GM23338 (cell line): ENCODE measurements at regions not wholly inside any gene's neighbourhood (a gene's known extent, or its start where the extent isn't known, plus 50 kb on each side); places are given as distances from the start of the nearest gene placed in this dataset.

Source experiments
- ATAC-seq: fragments of 200-7000 bp; cut with Tn5 transposase; 3 replicates; pipeline ENCODE4 v1.9.1; 2020
- DNase-seq: peaks from one replicate; pipeline ENCODE4 v3.0.0-alpha.2; 2015; ENCODE audit warnings: low spot score
- H2AFZ ChIP-seq: fragments of 200-600 bp; sonication (generic); 2 replicates; pipeline ENCODE4 v1.8.0; 2016; ENCODE audit warnings: antibody characterized with exemption, mild to moderate bottlenecking, moderate library complexity
- H3F3A ChIP-seq: fragments of 200-600 bp; sonication (generic); replicated peaks from 2 replicates; pipeline ENCODE4 v1.8.0; 2017; ENCODE audit warnings: antibody characterized with exemption, mixed run types, low read depth
- H3K27ac ChIP-seq: fragments of 200-600 bp; sonication (generic); 2 replicates; pipeline ENCODE4 v1.6.1; 2016; ENCODE audit warnings: low read depth
- H3K27me3 ChIP-seq: fragments of 200-600 bp; sonication (generic); 2 replicates; pipeline ENCODE4 v1.8.0; 2016; ENCODE audit warnings: mild to moderate bottlenecking, mixed run types, moderate library complexity; ENCODE audit not compliant: insufficient read depth
- H3K36me3 ChIP-seq: fragments of 200-600 bp; sonication (generic); 2 replicates; pipeline ENCODE4 v1.8.0; 2016; ENCODE audit warnings: mild to moderate bottlenecking; ENCODE audit not compliant: insufficient read depth
- H3K4me1 ChIP-seq: fragments of 200-600 bp; sonication (generic); 2 replicates; pipeline ENCODE4 v1.8.0; 2016; ENCODE audit warnings: mild to moderate bottlenecking, moderate library complexity; ENCODE audit not compliant: insufficient read depth
- H3K4me2 ChIP-seq: fragments of 200-600 bp; sonication (generic); 2 replicates; pipeline ENCODE4 v1.7.1; 2017; ENCODE audit warnings: mixed run types
- H3K4me3 ChIP-seq: fragments of 200-600 bp; sonication (generic); 2 replicates; pipeline ENCODE4 v1.6.1; 2016; ENCODE audit warnings: mixed run types
- H3K79me2 ChIP-seq: fragments of 200-600 bp; sonication (generic); replicated peaks from 2 replicates; pipeline ENCODE4 v1.8.0; 2017; ENCODE audit warnings: mild to moderate bottlenecking; ENCODE audit not compliant: insufficient read depth
- H3K9me2 ChIP-seq: fragments of 200-600 bp; sonication (generic); 2 replicates; pipeline ENCODE4 v1.8.0; 2017; ENCODE audit not compliant: insufficient read depth
- H4K20me1 ChIP-seq: fragments of 200-600 bp; sonication (generic); replicated peaks from 2 replicates; pipeline ENCODE4 v1.8.0; 2017; ENCODE audit warnings: mild to moderate bottlenecking; ENCODE audit not compliant: insufficient read depth
- H3K27ac Mint-ChIP-seq: 2 replicates; pipeline ENCODE4 v1.8.0; 2020; ENCODE audit warnings: inconsistent platforms, mild to moderate bottlenecking, moderate library complexity, mixed read lengths
- H3K27me3 Mint-ChIP-seq: 3 replicates; pipeline ENCODE4 v1.8.0; 2022; ENCODE audit warnings: low read depth, mild to moderate bottlenecking, moderate library complexity, mixed read lengths, inconsistent platforms; ENCODE audit not compliant: insufficient read depth, poor library complexity
- H3K36me3 Mint-ChIP-seq: 3 replicates; pipeline ENCODE4 v1.8.0; 2021; ENCODE audit warnings: low read depth, mild to moderate bottlenecking, inconsistent platforms, moderate library complexity, mixed read lengths
- H3K4me1 Mint-ChIP-seq: 3 replicates; pipeline ENCODE4 v1.8.0; 2020; ENCODE audit warnings: mild to moderate bottlenecking, inconsistent platforms, mixed read lengths
- H3K4me3 Mint-ChIP-seq: 3 replicates; pipeline ENCODE4 v1.8.0; 2021; ENCODE audit warnings: moderate library complexity, mild to moderate bottlenecking, inconsistent platforms, mixed read lengths
- H3K9me3 Mint-ChIP-seq: 3 replicates; pipeline ENCODE4 v1.8.0; 2020; ENCODE audit warnings: moderate library complexity, mild to moderate bottlenecking, inconsistent platforms, mixed read lengths
- EZH2 ChIP-seq: fragments of 200-600 bp; sonication (generic); IDR thresholded peaks from one replicate; pipeline ENCODE4 v1.8.0; 2017; ENCODE audit warnings: antibody characterized with exemption, mild to moderate bottlenecking, low read depth; ENCODE audit not compliant: unreplicated experiment
- EZH2phosphoT487 ChIP-seq: fragments of 200-600 bp; sonication (generic); IDR thresholded peaks from one replicate; pipeline ENCODE4 v1.8.1; 2018; ENCODE audit warnings: antibody characterized with exemption; ENCODE audit not compliant: unreplicated experiment
- POLR2AphosphoS5 ChIP-seq: IDR thresholded peaks from 2 replicates; pipeline ENCODE4 v1.6.1; 2016; ENCODE audit warnings: antibody characterized with exemption, low read depth
- REST ChIP-seq: IDR thresholded peaks from one replicate; pipeline ENCODE4 v1.6.1; 2018; ENCODE audit warnings: antibody characterized with exemption; ENCODE audit not compliant: unreplicated experiment
- STAT1 ChIP-seq: IDR thresholded peaks from one replicate; pipeline ENCODE4 v1.6.1; 2016; ENCODE audit warnings: antibody characterized with exemption; ENCODE audit not compliant: unreplicated experiment
- ZNF114 ChIP-seq: fragments of 250-450 bp; sonication (Bioruptor Pico); IDR thresholded peaks from 2 replicates; pipeline ENCODE4 v1.5.0; 2020; ENCODE audit warnings: mild to moderate bottlenecking, moderate library complexity
- TF ChIP-seq, protein P1 (sequence below), 2 experiments: fragments of 200-600 bp in 1 of 2; sonication (generic) in 1 of 2; conservative IDR thresholded peaks; 2 replicates each; pipeline versions ENCODE4 v1.5.1 to v1.6.1; 2016 to 2017; ENCODE audit warnings: antibody characterized with exemption in 2 of 2, low read depth in 2 of 2, mild to moderate bottlenecking in 2 of 2, moderate library complexity in 1 of 2
- TF ChIP-seq, protein P2 (sequence below): fragments of 250-450 bp; sonication (Bioruptor Pico); IDR thresholded peaks from 2 replicates; pipeline ENCODE4 v1.5.0; 2020; ENCODE audit warnings: mild to moderate bottlenecking, moderate library complexity

- Histone ChIP-seq H3F3A (no peaks in the 10 kb centered on the region), H3K4me2 (no peak overlapping the region), H3K4me1 (peaks cover 7% of the 10 kb centered on the region; the same call in 1 of the 2 replicates), H3K27me3 (no peaks in the 10 kb centered on the region), H3K4me3 (no peak overlapping the region), H3K79me2 (no peaks in the 10 kb centered on the region), H3K27ac (no peak overlapping the region), H2AFZ (no peak overlapping the region), H4K20me1 (no peaks in the 10 kb centered on the region), H3K9me2 (no peaks in the 10 kb centered on the region), H3K36me3 (no peaks in the 10 kb centered on the region)
- no peaks in the 10 kb centered on the region for H3K27me3 Mint-ChIP-seq
- no peaks in the 10 kb centered on the region for H3K36me3 Mint-ChIP-seq
- peaks cover 37% of the 10 kb centered on the region for H3K4me1 Mint-ChIP-seq
- DNase-seq (no peak), ATAC-seq (no peak)
- no peak overlapping the region for H3K4me3 Mint-ChIP-seq
- TF ChIP-seq, protein P1, sequence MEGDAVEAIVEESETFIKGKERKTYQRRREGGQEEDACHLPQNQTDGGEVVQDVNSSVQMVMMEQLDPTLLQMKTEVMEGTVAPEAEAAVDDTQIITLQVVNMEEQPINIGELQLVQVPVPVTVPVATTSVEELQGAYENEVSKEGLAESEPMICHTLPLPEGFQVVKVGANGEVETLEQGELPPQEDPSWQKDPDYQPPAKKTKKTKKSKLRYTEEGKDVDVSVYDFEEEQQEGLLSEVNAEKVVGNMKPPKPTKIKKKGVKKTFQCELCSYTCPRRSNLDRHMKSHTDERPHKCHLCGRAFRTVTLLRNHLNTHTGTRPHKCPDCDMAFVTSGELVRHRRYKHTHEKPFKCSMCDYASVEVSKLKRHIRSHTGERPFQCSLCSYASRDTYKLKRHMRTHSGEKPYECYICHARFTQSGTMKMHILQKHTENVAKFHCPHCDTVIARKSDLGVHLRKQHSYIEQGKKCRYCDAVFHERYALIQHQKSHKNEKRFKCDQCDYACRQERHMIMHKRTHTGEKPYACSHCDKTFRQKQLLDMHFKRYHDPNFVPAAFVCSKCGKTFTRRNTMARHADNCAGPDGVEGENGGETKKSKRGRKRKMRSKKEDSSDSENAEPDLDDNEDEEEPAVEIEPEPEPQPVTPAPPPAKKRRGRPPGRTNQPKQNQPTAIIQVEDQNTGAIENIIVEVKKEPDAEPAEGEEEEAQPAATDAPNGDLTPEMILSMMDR (conservative IDR thresholded peaks at IDR 0.05; ENCODE audit: low read depth in 2 of 2), result no peak
- TF ChIP-seq, protein P2, sequence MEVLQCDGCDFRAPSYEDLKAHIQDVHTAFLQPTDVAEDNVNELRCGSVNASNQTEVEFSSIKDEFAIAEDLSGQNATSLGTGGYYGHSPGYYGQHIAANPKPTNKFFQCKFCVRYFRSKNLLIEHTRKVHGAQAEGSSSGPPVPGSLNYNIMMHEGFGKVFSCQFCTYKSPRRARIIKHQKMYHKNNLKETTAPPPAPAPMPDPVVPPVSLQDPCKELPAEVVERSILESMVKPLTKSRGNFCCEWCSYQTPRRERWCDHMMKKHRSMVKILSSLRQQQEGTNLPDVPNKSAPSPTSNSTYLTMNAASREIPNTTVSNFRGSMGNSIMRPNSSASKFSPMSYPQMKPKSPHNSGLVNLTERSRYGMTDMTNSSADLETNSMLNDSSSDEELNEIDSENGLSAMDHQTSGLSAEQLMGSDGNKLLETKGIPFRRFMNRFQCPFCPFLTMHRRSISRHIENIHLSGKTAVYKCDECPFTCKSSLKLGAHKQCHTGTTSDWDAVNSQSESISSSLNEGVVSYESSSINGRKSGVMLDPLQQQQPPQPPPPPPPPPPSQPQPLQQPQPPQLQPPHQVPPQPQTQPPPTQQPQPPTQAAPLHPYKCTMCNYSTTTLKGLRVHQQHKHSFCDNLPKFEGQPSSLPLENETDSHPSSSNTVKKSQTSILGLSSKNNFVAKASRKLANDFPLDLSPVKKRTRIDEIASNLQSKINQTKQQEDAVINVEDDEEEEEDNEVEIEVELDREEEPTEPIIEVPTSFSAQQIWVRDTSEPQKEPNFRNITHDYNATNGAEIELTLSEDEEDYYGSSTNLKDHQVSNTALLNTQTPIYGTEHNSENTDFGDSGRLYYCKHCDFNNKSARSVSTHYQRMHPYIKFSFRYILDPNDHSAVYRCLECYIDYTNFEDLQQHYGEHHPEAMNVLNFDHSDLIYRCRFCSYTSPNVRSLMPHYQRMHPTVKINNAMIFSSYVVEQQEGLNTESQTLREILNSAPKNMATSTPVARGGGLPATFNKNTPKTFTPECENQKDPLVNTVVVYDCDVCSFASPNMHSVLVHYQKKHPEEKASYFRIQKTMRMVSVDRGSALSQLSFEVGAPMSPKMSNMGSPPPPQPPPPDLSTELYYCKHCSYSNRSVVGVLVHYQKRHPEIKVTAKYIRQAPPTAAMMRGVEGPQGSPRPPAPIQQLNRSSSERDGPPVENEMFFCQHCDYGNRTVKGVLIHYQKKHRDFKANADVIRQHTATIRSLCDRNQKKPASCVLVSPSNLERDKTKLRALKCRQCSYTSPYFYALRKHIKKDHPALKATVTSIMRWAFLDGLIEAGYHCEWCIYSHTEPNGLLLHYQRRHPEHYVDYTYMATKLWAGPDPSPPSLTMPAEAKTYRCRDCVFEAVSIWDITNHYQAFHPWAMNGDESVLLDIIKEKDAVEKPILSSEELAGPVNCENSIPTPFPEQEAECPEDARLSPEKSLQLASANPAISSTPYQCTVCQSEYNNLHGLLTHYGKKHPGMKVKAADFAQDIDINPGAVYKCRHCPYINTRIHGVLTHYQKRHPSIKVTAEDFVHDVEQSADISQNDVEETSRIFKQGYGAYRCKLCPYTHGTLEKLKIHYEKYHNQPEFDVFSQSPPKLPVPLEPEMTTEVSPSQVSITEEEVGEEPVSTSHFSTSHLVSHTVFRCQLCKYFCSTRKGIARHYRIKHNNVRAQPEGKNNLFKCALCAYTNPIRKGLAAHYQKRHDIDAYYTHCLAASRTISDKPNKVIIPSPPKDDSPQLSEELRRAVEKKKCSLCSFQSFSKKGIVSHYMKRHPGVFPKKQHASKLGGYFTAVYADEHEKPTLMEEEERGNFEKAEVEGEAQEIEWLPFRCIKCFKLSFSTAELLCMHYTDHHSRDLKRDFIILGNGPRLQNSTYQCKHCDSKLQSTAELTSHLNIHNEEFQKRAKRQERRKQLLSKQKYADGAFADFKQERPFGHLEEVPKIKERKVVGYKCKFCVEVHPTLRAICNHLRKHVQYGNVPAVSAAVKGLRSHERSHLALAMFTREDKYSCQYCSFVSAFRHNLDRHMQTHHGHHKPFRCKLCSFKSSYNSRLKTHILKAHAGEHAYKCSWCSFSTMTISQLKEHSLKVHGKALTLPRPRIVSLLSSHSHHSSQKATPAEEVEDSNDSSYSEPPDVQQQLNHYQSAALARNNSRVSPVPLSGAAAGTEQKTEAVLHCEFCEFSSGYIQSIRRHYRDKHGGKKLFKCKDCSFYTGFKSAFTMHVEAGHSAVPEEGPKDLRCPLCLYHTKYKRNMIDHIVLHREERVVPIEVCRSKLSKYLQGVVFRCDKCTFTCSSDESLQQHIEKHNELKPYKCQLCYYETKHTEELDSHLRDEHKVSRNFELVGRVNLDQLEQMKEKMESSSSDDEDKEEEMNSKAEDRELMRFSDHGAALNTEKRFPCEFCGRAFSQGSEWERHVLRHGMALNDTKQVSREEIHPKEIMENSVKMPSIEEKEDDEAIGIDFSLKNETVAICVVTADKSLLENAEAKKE (CRISPR knock-in tag), result no peak
- TF ChIP-seq POLR2AphosphoS5, result no peak
- H3K9me3 Mint-ChIP-seq, result no peaks in the 10 kb centered on the region
- no peak overlapping the region; the same call in none of the 2 replicates for H3K27ac Mint-ChIP-seq
These were observed 155.2 kb downstream of the SH2D1A start for GRCh38 chrX:124501586-124501985.

- Histone ChIP-seq H3K27ac (no peak overlapping the region), H3K27me3 (no peaks in the 10 kb centered on the region), H3K79me2 (no peaks in the 10 kb centered on the region), H3F3A (no peaks in the 10 kb centered on the region), H2AFZ (no peak overlapping the region), H3K4me2 (no peak overlapping the region), H3K9me2 (no peaks in the 10 kb centered on the region), H3K4me3 (no peak overlapping the region), H4K20me1 (no peaks in the 10 kb centered on the region), H3K36me3 (no peaks in the 10 kb centered on the region), H3K4me1 (peaks cover 7% of the 10 kb centered on the region; the same call in 1 of the 2 replicates)
- no peak for DNase-seq
- no peaks in the 10 kb centered on the region for H3K9me3 Mint-ChIP-seq
- H3K27ac Mint-ChIP-seq, result no peak overlapping the region
- ATAC-seq, result no peak; the same call in 2 of the 3 replicates
- H3K36me3 Mint-ChIP-seq, result no peaks in the 10 kb centered on the region
- H3K27me3 Mint-ChIP-seq, result no peaks in the 10 kb centered on the region
- peaks cover 37% of the 10 kb centered on the region for H3K4me1 Mint-ChIP-seq
- no peak overlapping the region for H3K4me3 Mint-ChIP-seq
- TF ChIP-seq REST (no peak), ZNF114 (no peak), EZH2 (no peak), STAT1 (no peak), EZH2phosphoT487 (no peak)
- TF ChIP-seq, protein P1 (conservative IDR thresholded peaks at IDR 0.05; ENCODE audit: low read depth in 2 of 2), result no peak
These were observed 155.8 kb downstream of the SH2D1A start for GRCh38 chrX:124502166-124502565.
